ENCODE measurements at regions not wholly inside any gene's neighbourhood (a gene's known extent, or its start where the extent isn't known, plus 50 kb on each side); places are given as distances from the start of the nearest gene placed in this dataset.

DNA sequence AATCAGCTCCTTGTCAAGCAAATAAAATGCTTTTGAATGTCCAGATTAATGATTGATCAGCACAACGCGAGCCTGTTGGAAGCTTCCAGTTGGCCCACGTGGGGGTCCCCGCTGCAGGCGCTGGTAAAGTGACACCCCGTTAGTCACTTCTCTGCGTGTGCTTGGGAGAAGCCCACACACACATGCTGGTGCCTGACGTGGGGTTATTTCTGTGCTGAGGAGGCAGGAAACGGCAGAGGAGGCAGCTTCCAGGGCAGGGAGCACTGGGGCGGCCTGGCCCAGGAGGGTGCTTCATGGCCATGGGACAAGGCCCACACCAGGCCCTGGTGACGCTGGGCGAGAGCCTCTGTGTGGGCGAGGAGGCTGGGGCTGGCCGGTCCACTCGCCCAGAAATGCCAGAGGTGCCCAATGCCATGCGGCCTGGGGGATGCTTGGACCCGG is 101.5 kb downstream of the KIF26A start:
- TF ChIP-seq YY1 (IDR thresholded peaks at IDR 0.05; ENCODE audit: extremely low read depth, insufficient replicate concordance, low read depth, low read length) (no peak), ZFX (IDR thresholded peaks at IDR 0.05) (no peak), EGR1 (IDR thresholded peaks at IDR 0.05; ENCODE audit: low read depth) (no peak)
- TF ChIP-seq, protein P1, sequence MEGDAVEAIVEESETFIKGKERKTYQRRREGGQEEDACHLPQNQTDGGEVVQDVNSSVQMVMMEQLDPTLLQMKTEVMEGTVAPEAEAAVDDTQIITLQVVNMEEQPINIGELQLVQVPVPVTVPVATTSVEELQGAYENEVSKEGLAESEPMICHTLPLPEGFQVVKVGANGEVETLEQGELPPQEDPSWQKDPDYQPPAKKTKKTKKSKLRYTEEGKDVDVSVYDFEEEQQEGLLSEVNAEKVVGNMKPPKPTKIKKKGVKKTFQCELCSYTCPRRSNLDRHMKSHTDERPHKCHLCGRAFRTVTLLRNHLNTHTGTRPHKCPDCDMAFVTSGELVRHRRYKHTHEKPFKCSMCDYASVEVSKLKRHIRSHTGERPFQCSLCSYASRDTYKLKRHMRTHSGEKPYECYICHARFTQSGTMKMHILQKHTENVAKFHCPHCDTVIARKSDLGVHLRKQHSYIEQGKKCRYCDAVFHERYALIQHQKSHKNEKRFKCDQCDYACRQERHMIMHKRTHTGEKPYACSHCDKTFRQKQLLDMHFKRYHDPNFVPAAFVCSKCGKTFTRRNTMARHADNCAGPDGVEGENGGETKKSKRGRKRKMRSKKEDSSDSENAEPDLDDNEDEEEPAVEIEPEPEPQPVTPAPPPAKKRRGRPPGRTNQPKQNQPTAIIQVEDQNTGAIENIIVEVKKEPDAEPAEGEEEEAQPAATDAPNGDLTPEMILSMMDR (IDR thresholded peaks at IDR 0.05 in 2 of 3, conservative IDR thresholded peaks at IDR 0.05 in 1 of 3; ENCODE audit: borderline replicate concordance in 1 of 3, insufficient read depth in 1 of 3, low read depth in 2 of 3, low read length in 2 of 3): no peak
